Large intestine (tissue), 3 donors: ENCODE measurements at regions not wholly inside any gene's neighbourhood (a gene's known extent, or its start where the extent isn't known, plus 50 kb on each side); places are given as distances from the start of the nearest gene placed in this dataset.
A peak's percentile ranks its signal among the peaks of the same experiment; 100 is the strongest.

ENCODE experiments used
- DNase-seq, 2 donors: peaks; one replicate each; pipeline versions ENCODE4 v3.0.0 to v3.0.0-alpha.2; 2013
- H3K27ac ChIP-seq: one replicate; pipeline ENCODE4 v1.5.1; 2013; ENCODE audit warnings: low read length
- H3K27me3 ChIP-seq: 2 replicates; pipeline ENCODE4 v1.6.1; 2013; ENCODE audit warnings: low read length; ENCODE audit not compliant: control insufficient read depth, insufficient read depth
- H3K36me3 ChIP-seq: 2 replicates; pipeline ENCODE4 v1.6.1; 2013; ENCODE audit warnings: low read length; ENCODE audit not compliant: control insufficient read depth, insufficient read depth
- H3K4me1 ChIP-seq: one replicate; pipeline ENCODE4 v1.6.1; 2013; ENCODE audit warnings: low read length; ENCODE audit not compliant: control insufficient read depth, insufficient read depth
- H3K4me3 ChIP-seq: one replicate; pipeline ENCODE4 v1.5.1; 2013; ENCODE audit warnings: low read length
- H3K9me3 ChIP-seq: one replicate; pipeline ENCODE4 v1.6.1; 2013; ENCODE audit warnings: mild to moderate bottlenecking, low read depth, low read length, moderate library complexity; ENCODE audit not compliant: control insufficient read depth
- WGBS: methylation state at CpG from one replicate; pipeline ENCODE4 v1.1.5; 2013; ENCODE audit warnings: low lambda C conversion rate; ENCODE audit not compliant: insufficient coverage; 5-methylcytosine and 5-hydroxymethylcytosine counted together

- WGBS: no CpG with 5 or more reads among the region's 12 CpGs
- H3K27ac ChIP-seq: no peak overlapping the region
- no peaks in the 10 kb centered on the region for H3K36me3 ChIP-seq
- H3K27me3 ChIP-seq: no peaks in the 10 kb centered on the region
- H3K4me3 ChIP-seq: no peak overlapping the region
- H3K4me1 ChIP-seq: no peaks in the 10 kb centered on the region
- DNase-seq: no peak
- H3K9me3 ChIP-seq: peaks cover 3% of the 10 kb centered on the region
Measured at GRCh38 chr10:71059054-71059818, 153.1 kb upstream of the UNC5B start.

GRCh38 chr10:71059943-71060342, 152.4 kb upstream of the UNC5B start:
- DNase-seq: no peak
- no CpG with 5 or more reads among the region's 16 CpGs for WGBS
- H3K9me3 ChIP-seq: peaks cover 1% of the 10 kb centered on the region
- no peak overlapping the region for H3K27ac ChIP-seq
- H3K36me3 ChIP-seq: no peaks in the 10 kb centered on the region
- H3K4me1 ChIP-seq: no peaks in the 10 kb centered on the region
- H3K4me3 ChIP-seq: no peak overlapping the region
- H3K27me3 ChIP-seq: no peaks in the 10 kb centered on the region

GRCh38 chr10:71060476-71061426, 151.6 kb upstream of the UNC5B start:
- H3K9me3 ChIP-seq: no peaks in the 10 kb centered on the region
- no peaks in the 10 kb centered on the region for H3K4me1 ChIP-seq
- H3K36me3 ChIP-seq: no peaks in the 10 kb centered on the region
- H3K27me3 ChIP-seq: no peaks in the 10 kb centered on the region
- no peak for DNase-seq
- WGBS: no CpG with 5 or more reads among the region's 12 CpGs
- no peak overlapping the region for H3K4me3 ChIP-seq
- H3K27ac ChIP-seq: no peak overlapping the region

- H3K4me1 ChIP-seq: no peaks in the 10 kb centered on the region
- H3K4me3 ChIP-seq: no peak overlapping the region
- no peaks in the 10 kb centered on the region for H3K27me3 ChIP-seq
- no peak overlapping the region for H3K27ac ChIP-seq
- no peaks in the 10 kb centered on the region for H3K9me3 ChIP-seq
- WGBS: no CpG with 5 or more reads among the region's 8 CpGs
- no peaks in the 10 kb centered on the region for H3K36me3 ChIP-seq
- no peak for DNase-seq
Measured at GRCh38 chr10:71061472-71061871, 150.9 kb upstream of the UNC5B start.

GRCh38 chr10:71062156-71062555, 150.2 kb upstream of the UNC5B start:
- no peaks in the 10 kb centered on the region for H3K27me3 ChIP-seq
- no peak overlapping the region for H3K4me3 ChIP-seq
- H3K36me3 ChIP-seq: no peaks in the 10 kb centered on the region
- WGBS: no CpG with 5 or more reads among the region's 5 CpGs
- H3K4me1 ChIP-seq: no peaks in the 10 kb centered on the region
- no peaks in the 10 kb centered on the region for H3K9me3 ChIP-seq
- no peak overlapping the region for H3K27ac ChIP-seq
- DNase-seq: no peak

GRCh38 chr10:71063401-71063800, 149.0 kb upstream of the UNC5B start:
- H3K27ac ChIP-seq: no peak overlapping the region
- H3K4me3 ChIP-seq: no peak overlapping the region
- H3K4me1 ChIP-seq: no peaks in the 10 kb centered on the region
- no peaks in the 10 kb centered on the region for H3K9me3 ChIP-seq
- WGBS: 0% methylated on average over 1 of the region's 7 CpGs
- H3K36me3 ChIP-seq: no peaks in the 10 kb centered on the region
- no peak for DNase-seq
- H3K27me3 ChIP-seq: no peaks in the 10 kb centered on the region

GRCh38 chr10:71064413-71065118, 147.8 kb upstream of the UNC5B start:
- WGBS: no CpG with 5 or more reads among the region's 13 CpGs

GRCh38 chr10:71065659-71066058, 146.7 kb upstream of the UNC5B start:
- Histone ChIP-seq H3K4me1 (no peaks in the 10 kb centered on the region), H3K27ac (no peak overlapping the region), H3K4me3 (no peak overlapping the region), H3K9me3 (no peaks in the 10 kb centered on the region), H3K36me3 (no peaks in the 10 kb centered on the region), H3K27me3 (no peaks in the 10 kb centered on the region)
- no peak for DNase-seq
- WGBS: no CpG with 5 or more reads among the region's 4 CpGs

More at GRCh38 chr10:71064413-71065118, 147.8 kb upstream of the UNC5B start:
- peak in 1 of 2 donors; percentile 6 for DNase-seq
- H3K27ac ChIP-seq: no peak overlapping the region
- no peaks in the 10 kb centered on the region for H3K4me1 ChIP-seq
- no peak overlapping the region for H3K4me3 ChIP-seq
- H3K9me3 ChIP-seq: no peaks in the 10 kb centered on the region
- no peaks in the 10 kb centered on the region for H3K27me3 ChIP-seq
- H3K36me3 ChIP-seq: no peaks in the 10 kb centered on the region

GRCh38 chr10:71066600-71066999, 145.8 kb upstream of the UNC5B start:
- no peak for DNase-seq
- no peaks in the 10 kb centered on the region for H3K27me3 ChIP-seq
- no CpG with 5 or more reads among the region's 10 CpGs for WGBS
- H3K27ac ChIP-seq: no peak overlapping the region
- no peaks in the 10 kb centered on the region for H3K4me1 ChIP-seq
- no peaks in the 10 kb centered on the region for H3K9me3 ChIP-seq
- no peaks in the 10 kb centered on the region for H3K36me3 ChIP-seq
- no peak overlapping the region for H3K4me3 ChIP-seq

GRCh38 chr10:71067098-71067740, 145.2 kb upstream of the UNC5B start:
- Histone ChIP-seq H3K9me3 (no peaks in the 10 kb centered on the region), H3K27ac (no peak overlapping the region), H3K4me3 (no peak overlapping the region), H3K27me3 (no peaks in the 10 kb centered on the region), H3K4me1 (no peaks in the 10 kb centered on the region), H3K36me3 (no peaks in the 10 kb centered on the region)
- no CpG with 5 or more reads among the region's 19 CpGs for WGBS
- no peak for DNase-seq
